ENCODE measurements at regions not wholly inside any gene's neighbourhood (a gene's known extent, or its start where the extent isn't known, plus 50 kb on each side); places are given as distances from the start of the nearest gene placed in this dataset.

- no peak for DNase-seq
- TF ChIP-seq GATA1 (IDR thresholded peaks at IDR 0.05; ENCODE audit: low read depth, low read length) (no peak), POLR2A (IDR thresholded peaks at IDR 0.05; ENCODE audit: low read length) (no peak)
Measured at GRCh38 chr12:67370979-67371378, 101.8 kb downstream of the CAND1 start.

- no peak for DNase-seq
- TF ChIP-seq POLR2A (IDR thresholded peaks at IDR 0.05; ENCODE audit: low read length) (no peak), GATA1 (IDR thresholded peaks at IDR 0.05; ENCODE audit: low read depth, low read length) (no peak)
Measured at GRCh38 chr12:67377021-67377420, 107.9 kb downstream of the CAND1 start.

GRCh38 chr12:67377541-67377940, 108.4 kb downstream of the CAND1 start:
- TF ChIP-seq GATA1 (IDR thresholded peaks at IDR 0.05; ENCODE audit: low read depth, low read length) (no peak), POLR2A (IDR thresholded peaks at IDR 0.05; ENCODE audit: low read length) (no peak)

GRCh38 chr12:67382241-67382871, 113.2 kb downstream of the CAND1 start:
- no peak for DNase-seq

More at GRCh38 chr12:67377541-67377940, 108.4 kb downstream of the CAND1 start:
- no peak for DNase-seq

GRCh38 chr12:67386869-67387565, 117.9 kb downstream of the CAND1 start:
- no peak for DNase-seq
- TF ChIP-seq POLR2A (IDR thresholded peaks at IDR 0.05; ENCODE audit: low read length) (no peak), GATA1 (IDR thresholded peaks at IDR 0.05; ENCODE audit: low read depth, low read length) (no peak)

More at GRCh38 chr12:67382241-67382871, 113.2 kb downstream of the CAND1 start:
- TF ChIP-seq GATA1 (IDR thresholded peaks at IDR 0.05; ENCODE audit: low read depth, low read length) (no peak), POLR2A (IDR thresholded peaks at IDR 0.05; ENCODE audit: low read length) (no peak)

- DNase-seq, result no peak
- TF ChIP-seq POLR2A (IDR thresholded peaks at IDR 0.05; ENCODE audit: low read length) (no peak), GATA1 (IDR thresholded peaks at IDR 0.05; ENCODE audit: low read depth, low read length) (no peak)
Measured at GRCh38 chr12:67388331-67389138, 119.4 kb downstream of the CAND1 start.

- no peak for TF ChIP-seq GATA1 (IDR thresholded peaks at IDR 0.05; ENCODE audit: low read depth, low read length)
- TF ChIP-seq POLR2A (IDR thresholded peaks at IDR 0.05; ENCODE audit: low read length), result no peak
- DNase-seq, result no peak
Measured at GRCh38 chr12:67390273-67390672, 121.1 kb downstream of the CAND1 start.

- TF ChIP-seq POLR2A (IDR thresholded peaks at IDR 0.05; ENCODE audit: low read length) (no peak), GATA1 (IDR thresholded peaks at IDR 0.05; ENCODE audit: low read depth, low read length) (no peak)
- DNase-seq, result no peak
Measured at GRCh38 chr12:67391034-67391433, 121.9 kb downstream of the CAND1 start.

GRCh38 chr12:67391656-67392055, 122.5 kb downstream of the CAND1 start:
- TF ChIP-seq GATA1 (IDR thresholded peaks at IDR 0.05; ENCODE audit: low read depth, low read length), result no peak
- TF ChIP-seq POLR2A (IDR thresholded peaks at IDR 0.05; ENCODE audit: low read length), result no peak
- DNase-seq, result no peak

- no peak for DNase-seq
- TF ChIP-seq GATA1 (IDR thresholded peaks at IDR 0.05; ENCODE audit: low read depth, low read length), result no peak
- TF ChIP-seq POLR2A (IDR thresholded peaks at IDR 0.05; ENCODE audit: low read length), result no peak
Measured at GRCh38 chr12:67394550-67394949, 125.4 kb downstream of the CAND1 start.

- DNase-seq, result no peak
- TF ChIP-seq POLR2A (IDR thresholded peaks at IDR 0.05; ENCODE audit: low read length) (no peak), GATA1 (IDR thresholded peaks at IDR 0.05; ENCODE audit: low read depth, low read length) (no peak)
Measured at GRCh38 chr12:67400742-67401141, 131.6 kb downstream of the CAND1 start.

- TF ChIP-seq GATA1 (IDR thresholded peaks at IDR 0.05; ENCODE audit: low read depth, low read length) (no peak), POLR2A (IDR thresholded peaks at IDR 0.05; ENCODE audit: low read length) (no peak)
- DNase-seq, result no peak
Measured at GRCh38 chr12:67410246-67410645, 141.1 kb downstream of the CAND1 start.

- no peak for TF ChIP-seq GATA1 (IDR thresholded peaks at IDR 0.05; ENCODE audit: low read depth, low read length)
- TF ChIP-seq POLR2A (IDR thresholded peaks at IDR 0.05; ENCODE audit: low read length), result no peak
- peak in 1 of 2 experiments; percentile 32 for DNase-seq
Measured at GRCh38 chr12:67410667-67411067, 141.5 kb downstream of the CAND1 start.

GRCh38 chr12:67411562-67411961, 142.4 kb downstream of the CAND1 start:
- no peak for DNase-seq
- TF ChIP-seq GATA1 (IDR thresholded peaks at IDR 0.05; ENCODE audit: low read depth, low read length) (no peak), POLR2A (IDR thresholded peaks at IDR 0.05; ENCODE audit: low read length) (no peak)

Data from erythroblast (primary cell).